ENCODE measurements at regions not wholly inside any gene's neighbourhood (a gene's known extent, or its start where the extent isn't known, plus 50 kb on each side); places are given as distances from the start of the nearest gene placed in this dataset.

GRCh38 chr6:164947164-164947563 lies 362.2 kb downstream of the C6orf118 start:
- H3K27me3 ChIP-seq (ENCODE audit: insufficient read depth, low read length): no peaks in the 10 kb centered on the region
- H3K9ac ChIP-seq (ENCODE audit: extremely low read depth, insufficient read length, low read length): no peak overlapping the region
- H3K23ac ChIP-seq (ENCODE audit: insufficient read length, low read depth, low read length): no peak overlapping the region
- no peak overlapping the region for H3K14ac ChIP-seq (ENCODE audit: insufficient read depth, low read length)
- H3K4me2 ChIP-seq (ENCODE audit: insufficient read depth, insufficient read length, low read length): no peak overlapping the region
- H3K79me2 ChIP-seq (ENCODE audit: insufficient read depth, low read length): no peaks in the 10 kb centered on the region
- no peak overlapping the region for H2BK20ac ChIP-seq (ENCODE audit: low read depth, low read length, poor library complexity, severe bottlenecking)
- no peak overlapping the region for H2BK120ac ChIP-seq (ENCODE audit: low read depth, low read length, poor library complexity, severe bottlenecking)
- H3K79me1 ChIP-seq (ENCODE audit: insufficient read depth, low read depth, low read length, poor library complexity, severe bottlenecking): no peaks in the 10 kb centered on the region
- no peak overlapping the region for H3K27ac ChIP-seq (ENCODE audit: insufficient read length, low read depth, low read length)
- H4K5ac ChIP-seq (ENCODE audit: insufficient read length, low read depth, low read length): no peak overlapping the region
- TF ChIP-seq, protein P1, sequence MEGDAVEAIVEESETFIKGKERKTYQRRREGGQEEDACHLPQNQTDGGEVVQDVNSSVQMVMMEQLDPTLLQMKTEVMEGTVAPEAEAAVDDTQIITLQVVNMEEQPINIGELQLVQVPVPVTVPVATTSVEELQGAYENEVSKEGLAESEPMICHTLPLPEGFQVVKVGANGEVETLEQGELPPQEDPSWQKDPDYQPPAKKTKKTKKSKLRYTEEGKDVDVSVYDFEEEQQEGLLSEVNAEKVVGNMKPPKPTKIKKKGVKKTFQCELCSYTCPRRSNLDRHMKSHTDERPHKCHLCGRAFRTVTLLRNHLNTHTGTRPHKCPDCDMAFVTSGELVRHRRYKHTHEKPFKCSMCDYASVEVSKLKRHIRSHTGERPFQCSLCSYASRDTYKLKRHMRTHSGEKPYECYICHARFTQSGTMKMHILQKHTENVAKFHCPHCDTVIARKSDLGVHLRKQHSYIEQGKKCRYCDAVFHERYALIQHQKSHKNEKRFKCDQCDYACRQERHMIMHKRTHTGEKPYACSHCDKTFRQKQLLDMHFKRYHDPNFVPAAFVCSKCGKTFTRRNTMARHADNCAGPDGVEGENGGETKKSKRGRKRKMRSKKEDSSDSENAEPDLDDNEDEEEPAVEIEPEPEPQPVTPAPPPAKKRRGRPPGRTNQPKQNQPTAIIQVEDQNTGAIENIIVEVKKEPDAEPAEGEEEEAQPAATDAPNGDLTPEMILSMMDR (conservative IDR thresholded peaks at IDR 0.05): no peak
- Mint-ChIP-seq H3K36me3 (ENCODE audit: insufficient read depth in 1 of 3, low read depth in 3 of 3) (peaks cover 2 to 16% (median 2%) of the 10 kb centered on the region in 3 experiments; a peak in 5 of 7 replicates), H3K9me3 (peaks cover 7 to 13% of the 10 kb centered on the region in 2 experiments; a peak in 4 of 5 replicates), H3K4me3 (no peak overlapping the region), H3K27me3 (ENCODE audit: low read depth) (no peaks in the 10 kb centered on the region), H3K27ac (no peak overlapping the region), H3K4me1 (no peaks in the 10 kb centered on the region)
- H2AK5ac ChIP-seq (ENCODE audit: insufficient read length, low read length): no peak overlapping the region
- no peak overlapping the region for H2BK12ac ChIP-seq (ENCODE audit: insufficient read length, low read depth, low read length)
- WGBS (ENCODE audit: extremely low coverage, insufficient read length, low lambda C conversion rate): no CpG with 5 or more reads among the region's 8 CpGs
- no peak overlapping the region for H3K56ac ChIP-seq (ENCODE audit: insufficient read length, low read depth, low read length)
- H3K18ac ChIP-seq (ENCODE audit: insufficient read length, low read depth, low read length): no peak overlapping the region
- DNase-seq: no peak
- no peak overlapping the region for H4K91ac ChIP-seq (ENCODE audit: insufficient read length, low read depth, low read length)
- no peaks in the 10 kb centered on the region for H3K4me1 ChIP-seq (ENCODE audit: insufficient read depth, low read length)
- H4K20me1 ChIP-seq (ENCODE audit: control insufficient read depth, insufficient read depth, insufficient read length): no peaks in the 10 kb centered on the region
- no peaks in the 10 kb centered on the region for H3K23me2 ChIP-seq (ENCODE audit: insufficient read length, low read depth, low read length, poor library complexity, severe bottlenecking)
- no peak overlapping the region for H2BK15ac ChIP-seq (ENCODE audit: low read depth, low read length)
- no peak overlapping the region for H4K8ac ChIP-seq (replicated peaks; ENCODE audit: insufficient read length, low read depth, low read length)
- no peak overlapping the region for H2BK5ac ChIP-seq (ENCODE audit: insufficient read length, low read length)
- no peak overlapping the region for H3K4ac ChIP-seq (ENCODE audit: low read depth, low read length)
- no peak overlapping the region for H3T11ph ChIP-seq (ENCODE audit: low read length)
- no peaks in the 10 kb centered on the region for H3K9me3 ChIP-seq (ENCODE audit: control insufficient read depth, low read depth, low read length)
- H2AFZ ChIP-seq (ENCODE audit: low read length): no peak overlapping the region

All from H9 (cell line).